HT-29 (cell line): ENCODE measurements at regions not wholly inside any gene's neighbourhood (a gene's known extent, or its start where the extent isn't known, plus 50 kb on each side); places are given as distances from the start of the nearest gene placed in this dataset.
"Not testable (repeated sequence)": the region's sequence is repeated elsewhere in the genome, so short reads cannot be mapped to it uniquely, and the experiment has no call there.

Source experiments
- DNase-seq: peaks from one replicate; pipeline ENCODE4 v3.0.0-alpha.2; 2015; ENCODE audit warnings: low spot score

- not testable (repeated sequence) for DNase-seq
Observed at GRCh38 chr1:121573881-121574504, 389.2 kb downstream of the SRGAP2C start.

- not testable (repeated sequence) for DNase-seq
Observed at GRCh38 chr1:121574505-121574899, 389.7 kb downstream of the SRGAP2C start.

DNA sequence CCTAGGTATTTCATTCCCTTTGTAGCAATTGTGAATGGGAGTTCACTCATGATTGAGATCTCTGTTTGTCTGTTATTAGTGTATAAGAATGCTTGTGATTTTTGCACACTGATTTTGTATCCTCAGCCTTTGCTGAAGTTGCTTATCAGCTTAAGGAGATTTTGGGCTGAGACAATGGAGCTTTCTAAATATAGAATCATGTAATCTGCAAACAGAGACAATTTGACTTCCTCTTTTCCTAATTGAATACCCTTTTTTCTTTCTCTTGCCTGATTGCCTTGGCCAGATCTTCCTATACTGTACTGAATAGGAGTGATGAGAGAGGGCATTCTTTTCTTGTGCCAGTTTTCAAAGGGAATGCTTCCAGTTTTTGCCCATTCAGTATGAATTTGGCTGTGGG, 398.1 kb downstream of the SRGAP2C start:
- not testable (repeated sequence) for DNase-seq

DNA sequence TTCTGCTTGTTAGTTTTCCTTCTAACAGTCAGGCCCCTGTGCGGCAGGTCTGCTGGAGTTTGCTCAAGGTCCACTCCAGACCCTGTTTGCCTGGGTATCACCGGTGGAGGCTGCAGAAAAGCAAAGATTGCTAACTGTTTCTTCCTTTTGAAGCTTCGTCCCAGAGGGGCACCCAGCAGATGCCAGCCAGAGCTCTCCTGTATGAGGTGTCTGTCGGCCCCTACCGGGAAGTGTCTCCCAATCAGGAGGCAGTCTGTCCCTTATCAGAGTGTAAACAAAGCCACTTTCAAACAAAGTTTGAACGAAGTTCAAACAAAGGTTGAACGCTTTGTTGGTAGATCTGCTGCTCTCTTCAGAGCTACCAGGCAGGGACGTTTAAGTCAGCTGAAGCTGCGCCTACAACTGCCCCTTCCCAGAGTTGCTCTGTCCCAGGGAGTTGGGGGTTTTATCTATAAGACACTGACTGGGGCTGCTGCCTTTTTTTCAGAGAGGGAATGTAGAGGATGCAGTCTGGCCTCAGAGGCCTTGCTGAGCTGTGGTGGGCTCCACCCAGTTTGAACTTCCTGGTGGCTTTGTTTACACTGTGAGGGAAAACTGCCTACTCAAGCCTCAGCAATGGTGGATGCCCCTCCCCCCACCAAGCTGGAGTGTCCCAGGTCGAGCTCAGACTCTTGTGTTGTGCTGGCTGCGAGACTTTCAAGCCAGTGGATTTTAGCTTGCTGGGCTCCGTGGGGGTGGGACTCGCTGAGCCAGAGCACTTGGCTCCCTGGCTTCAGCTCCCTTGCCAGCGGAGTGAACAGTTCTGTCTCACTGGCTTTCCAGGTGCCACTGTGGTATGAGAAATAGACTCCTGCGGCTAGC, 401.8 kb downstream of the SRGAP2C start:
- peak; percentile 67 for DNase-seq

GRCh38 chr1:121587230-121587569, 402.4 kb downstream of the SRGAP2C start:
- DNase-seq: no peak

DNA sequence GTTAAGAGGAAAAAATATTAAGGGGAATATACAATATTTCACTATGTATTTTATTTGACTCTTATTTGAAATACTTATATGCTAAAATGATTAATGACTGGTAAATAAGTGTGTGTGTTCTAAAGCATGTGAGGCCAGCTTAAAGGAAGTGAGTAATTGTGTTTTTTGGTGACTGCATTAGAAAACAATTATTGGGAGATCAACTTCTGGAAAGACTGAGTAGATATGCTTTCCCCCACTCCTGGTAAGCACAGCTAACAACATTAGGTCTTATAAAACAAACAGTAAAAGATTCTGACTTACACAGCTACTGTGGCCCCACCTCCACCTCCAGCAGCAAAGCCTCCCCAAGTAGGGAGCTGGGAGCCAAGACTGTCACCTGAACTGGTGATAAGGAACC, 403.0 kb downstream of the SRGAP2C start:
- no peak for DNase-seq

GRCh38 chr1:121594096-121594495, 409.3 kb downstream of the SRGAP2C start:
- no peak for DNase-seq

DNA sequence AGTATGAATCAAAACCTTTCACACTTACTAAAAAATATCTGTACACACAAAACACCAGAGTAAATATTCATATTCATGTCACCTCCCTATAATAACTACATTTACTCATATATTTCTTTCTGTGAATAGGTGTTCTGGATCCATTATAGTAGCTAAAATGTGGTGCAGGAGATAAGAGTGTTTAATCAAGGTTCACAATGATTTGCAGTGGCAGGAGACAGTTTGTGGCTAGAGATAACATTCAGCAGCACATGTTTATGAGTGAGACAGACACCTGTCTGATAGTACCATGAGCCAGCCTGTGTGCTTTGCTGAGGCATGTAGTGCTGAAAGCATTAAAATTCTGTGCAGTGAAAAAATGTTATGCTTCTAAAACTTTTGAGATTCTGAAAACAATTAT, 410.3 kb downstream of the SRGAP2C start:
- no peak for DNase-seq

GRCh38 chr1:121604843-121605444, 420.2 kb downstream of the SRGAP2C start:
- not testable (repeated sequence) for DNase-seq

DNA sequence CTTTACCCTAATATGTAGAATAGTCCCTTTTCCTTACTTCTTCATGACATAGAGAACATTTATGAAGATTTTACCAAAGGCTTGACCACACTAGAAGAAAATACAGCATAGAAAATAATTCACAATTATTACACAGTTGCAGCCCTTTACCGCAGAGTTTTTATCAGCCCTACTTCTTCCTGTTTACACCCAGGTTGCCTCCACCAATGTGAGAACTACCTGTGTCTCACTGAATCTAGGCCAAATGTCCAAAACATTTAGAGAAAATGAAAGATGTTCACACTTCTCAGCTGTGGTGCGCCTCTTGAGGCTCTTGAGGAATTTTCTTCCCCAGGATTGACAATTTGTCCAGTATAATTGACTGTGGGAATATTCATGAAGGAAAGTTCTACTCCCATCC, 422.7 kb downstream of the SRGAP2C start:
- not testable (repeated sequence) for DNase-seq
